ENCODE measurements at regions not wholly inside any gene's neighbourhood (a gene's known extent, or its start where the extent isn't known, plus 50 kb on each side); places are given as distances from the start of the nearest gene placed in this dataset.

GRCh38 chr9:14560194-14560593 lies 133.0 kb downstream of the ZDHHC21 start:
- no peaks in the 10 kb centered on the region for H3K36me3 ChIP-seq (ENCODE audit: insufficient read depth, low read length)
- H2AFZ ChIP-seq (ENCODE audit: low read length, unreplicated experiment), result no peak overlapping the region

GRCh38 chr9:14554886-14555285 lies 138.3 kb downstream of the ZDHHC21 start:
- peaks cover 11% of the 10 kb centered on the region for H3K4me1 ChIP-seq (ENCODE audit: control insufficient read depth, insufficient read depth, low read length, unreplicated experiment)
- H3K36me3 ChIP-seq (ENCODE audit: insufficient read depth, low read length), result no peaks in the 10 kb centered on the region
- peak overlapping the region; percentile 15 for H2AFZ ChIP-seq (ENCODE audit: low read length, unreplicated experiment)
- no peaks in the 10 kb centered on the region for H3K27me3 ChIP-seq (ENCODE audit: insufficient read depth, low read length)
- no peaks in the 10 kb centered on the region for H3K79me2 ChIP-seq (ENCODE audit: control insufficient read depth, insufficient read depth, low read length, unreplicated experiment)
- no peak overlapping the region for H3K27ac ChIP-seq (ENCODE audit: low read depth, low read length)
- no peak overlapping the region for H3K4me3 ChIP-seq (ENCODE audit: low read depth, low read length)

More at GRCh38 chr9:14560194-14560593, 133.0 kb downstream of the ZDHHC21 start:
- Histone ChIP-seq H3K27me3 (ENCODE audit: insufficient read depth, low read length) (peaks cover 28% of the 10 kb centered on the region; the same call in 1 of the 2 replicates), H3K27ac (ENCODE audit: low read depth, low read length) (no peak overlapping the region), H3K4me3 (ENCODE audit: low read depth, low read length) (no peak overlapping the region), H3K79me2 (ENCODE audit: control insufficient read depth, insufficient read depth, low read length, unreplicated experiment) (no peaks in the 10 kb centered on the region), H3K4me1 (ENCODE audit: control insufficient read depth, insufficient read depth, low read length, unreplicated experiment) (peaks cover 4% of the 10 kb centered on the region)

DNA sequence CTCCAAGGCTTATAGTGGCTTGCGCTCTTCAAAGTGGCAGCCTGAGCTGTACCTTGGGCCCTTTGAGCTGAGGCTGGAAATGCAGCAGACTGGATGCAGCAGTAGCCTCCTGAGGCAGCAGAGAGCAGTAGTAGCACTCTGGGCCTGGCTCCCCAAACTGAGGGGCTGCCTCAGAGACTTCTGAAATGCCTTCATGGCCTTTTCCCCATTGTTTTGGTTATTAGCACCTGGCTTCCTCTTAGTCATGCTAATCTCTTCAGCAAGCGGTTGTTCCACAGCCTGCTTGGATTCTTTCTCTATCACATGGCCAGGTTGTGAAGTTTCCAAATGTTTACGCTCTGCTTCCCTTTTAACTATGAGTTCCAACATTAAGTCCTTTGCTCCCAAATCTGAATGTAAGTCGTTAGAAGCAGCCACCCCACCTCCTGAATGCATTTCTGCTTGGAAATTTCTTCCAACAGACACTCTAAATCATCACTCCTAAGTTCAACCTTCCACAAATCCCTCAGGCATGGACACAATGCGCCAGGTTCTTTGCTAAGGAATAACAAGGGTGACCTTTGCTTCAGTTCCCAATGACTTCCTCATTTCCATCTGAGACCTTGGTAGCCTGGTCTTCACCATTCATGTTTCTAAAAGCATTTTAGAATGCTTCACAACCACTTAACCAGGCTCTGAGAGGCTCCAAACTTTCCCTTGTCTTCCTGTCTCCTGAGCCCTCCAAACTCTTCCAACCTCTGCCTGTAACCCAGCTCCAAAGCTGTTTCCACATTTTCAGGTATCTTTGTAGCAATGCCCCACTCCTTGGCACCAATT lies 145.8 kb downstream of the ZDHHC21 start:
- no peaks in the 10 kb centered on the region for H3K4me1 ChIP-seq (ENCODE audit: control insufficient read depth, insufficient read depth, low read length, unreplicated experiment)
- no peaks in the 10 kb centered on the region for H3K79me2 ChIP-seq (ENCODE audit: control insufficient read depth, insufficient read depth, low read length, unreplicated experiment)
- H2AFZ ChIP-seq (ENCODE audit: low read length, unreplicated experiment), result no peak overlapping the region
- H3K27ac ChIP-seq (ENCODE audit: low read depth, low read length), result no peak overlapping the region
- no peaks in the 10 kb centered on the region for H3K36me3 ChIP-seq (ENCODE audit: insufficient read depth, low read length)
- H3K4me3 ChIP-seq (ENCODE audit: low read depth, low read length), result no peak overlapping the region
- H3K27me3 ChIP-seq (ENCODE audit: insufficient read depth, low read length), result peaks cover 18% of the 10 kb centered on the region

DNA sequence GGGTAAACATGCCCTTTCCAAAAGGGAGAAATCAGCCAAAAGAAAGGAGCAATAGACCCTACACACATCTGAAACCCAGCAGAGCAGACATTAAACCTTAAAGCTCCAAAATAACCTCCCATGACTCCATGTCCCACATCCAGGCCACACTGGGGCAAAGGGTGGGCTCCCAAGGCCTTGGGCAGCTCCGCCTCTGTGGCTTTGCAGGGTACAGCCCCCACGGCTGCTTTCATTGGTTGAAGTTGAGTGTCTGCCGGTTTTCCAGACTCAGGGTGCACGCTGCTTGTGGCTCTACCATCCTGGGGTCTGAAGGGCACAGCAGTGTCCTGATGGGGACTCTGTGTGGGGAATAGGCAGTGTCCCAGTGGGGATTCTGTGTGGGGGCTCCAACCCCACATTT lies 146.5 kb downstream of the ZDHHC21 start:
- H3K4me3 ChIP-seq (ENCODE audit: low read depth, low read length), result no peak overlapping the region
- H2AFZ ChIP-seq (ENCODE audit: low read length, unreplicated experiment), result no peak overlapping the region
- H3K4me1 ChIP-seq (ENCODE audit: control insufficient read depth, insufficient read depth, low read length, unreplicated experiment), result no peaks in the 10 kb centered on the region
- peaks cover 23% of the 10 kb centered on the region for H3K27me3 ChIP-seq (ENCODE audit: insufficient read depth, low read length)
- H3K79me2 ChIP-seq (ENCODE audit: control insufficient read depth, insufficient read depth, low read length, unreplicated experiment), result no peaks in the 10 kb centered on the region
- no peaks in the 10 kb centered on the region for H3K36me3 ChIP-seq (ENCODE audit: insufficient read depth, low read length)
- no peak overlapping the region for H3K27ac ChIP-seq (ENCODE audit: low read depth, low read length)

GRCh38 chr9:14542071-14542470 lies 151.2 kb downstream of the ZDHHC21 start:
- Histone ChIP-seq H3K27ac (ENCODE audit: low read depth, low read length) (no peak overlapping the region), H3K79me2 (ENCODE audit: control insufficient read depth, insufficient read depth, low read length, unreplicated experiment) (no peaks in the 10 kb centered on the region), H3K4me1 (ENCODE audit: control insufficient read depth, insufficient read depth, low read length, unreplicated experiment) (no peaks in the 10 kb centered on the region), H3K4me3 (ENCODE audit: low read depth, low read length) (no peak overlapping the region), H3K27me3 (ENCODE audit: insufficient read depth, low read length) (peaks cover 35% of the 10 kb centered on the region), H3K36me3 (ENCODE audit: insufficient read depth, low read length) (no peaks in the 10 kb centered on the region), H2AFZ (ENCODE audit: low read length, unreplicated experiment) (no peak overlapping the region)

GRCh38 chr9:14538526-14538925 lies 154.7 kb downstream of the ZDHHC21 start:
- Histone ChIP-seq H2AFZ (ENCODE audit: low read length, unreplicated experiment) (no peak overlapping the region), H3K27ac (ENCODE audit: low read depth, low read length) (no peak overlapping the region), H3K36me3 (ENCODE audit: insufficient read depth, low read length) (no peaks in the 10 kb centered on the region), H3K4me3 (ENCODE audit: low read depth, low read length) (no peak overlapping the region), H3K27me3 (ENCODE audit: insufficient read depth, low read length) (peaks cover 41% of the 10 kb centered on the region), H3K79me2 (ENCODE audit: control insufficient read depth, insufficient read depth, low read length, unreplicated experiment) (no peaks in the 10 kb centered on the region), H3K4me1 (ENCODE audit: control insufficient read depth, insufficient read depth, low read length, unreplicated experiment) (no peaks in the 10 kb centered on the region)

DNA sequence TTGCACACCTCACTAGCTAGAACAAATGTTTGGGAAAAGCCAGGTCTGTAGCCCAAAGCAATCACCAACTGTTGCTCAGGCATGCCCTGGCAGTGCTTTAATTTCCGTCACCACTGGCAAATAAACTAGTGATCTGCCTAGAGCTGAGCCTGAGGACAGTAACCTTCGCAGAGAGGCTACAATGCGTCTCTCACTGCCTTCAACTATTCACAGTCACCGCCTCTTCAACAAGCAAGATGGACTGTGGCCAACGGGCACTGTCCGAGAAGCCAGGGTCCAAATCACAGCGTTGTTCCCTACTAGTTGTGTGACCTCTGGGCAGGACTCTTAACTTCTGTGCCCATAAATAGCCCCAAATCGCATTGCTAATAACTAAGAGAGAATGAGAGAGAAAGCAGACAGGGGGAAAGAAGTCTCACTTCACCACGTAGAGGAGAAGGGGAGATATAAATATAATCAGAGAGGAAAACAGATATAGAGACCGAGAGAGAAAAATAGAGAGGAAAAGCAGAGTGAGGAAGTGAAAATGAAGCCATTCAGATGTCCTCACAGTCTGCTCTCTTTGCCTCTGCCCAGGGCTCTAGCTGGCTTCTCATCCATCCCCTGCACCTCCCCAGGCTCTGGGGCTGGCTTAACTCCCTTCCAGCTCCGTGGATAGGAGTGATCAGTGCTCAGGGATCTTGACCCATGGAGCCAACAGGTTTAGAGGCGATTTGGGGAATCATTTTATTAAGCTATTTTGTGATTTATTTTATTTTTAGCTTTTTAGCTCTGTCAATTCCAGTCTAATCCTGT lies 157.9 kb downstream of the ZDHHC21 start:
- Histone ChIP-seq H3K79me2 (ENCODE audit: control insufficient read depth, insufficient read depth, low read length, unreplicated experiment) (no peaks in the 10 kb centered on the region), H3K27me3 (ENCODE audit: insufficient read depth, low read length) (peaks cover 39% of the 10 kb centered on the region), H3K4me1 (ENCODE audit: control insufficient read depth, insufficient read depth, low read length, unreplicated experiment) (peaks cover 4% of the 10 kb centered on the region), H3K4me3 (ENCODE audit: low read depth, low read length) (no peak overlapping the region), H3K36me3 (ENCODE audit: insufficient read depth, low read length) (no peaks in the 10 kb centered on the region), H2AFZ (ENCODE audit: low read length, unreplicated experiment) (no peak overlapping the region), H3K27ac (ENCODE audit: low read depth, low read length) (no peak overlapping the region)

- Histone ChIP-seq H3K4me1 (ENCODE audit: control insufficient read depth, insufficient read depth, low read length, unreplicated experiment) (peaks cover 4% of the 10 kb centered on the region), H3K79me2 (ENCODE audit: control insufficient read depth, insufficient read depth, low read length, unreplicated experiment) (no peaks in the 10 kb centered on the region), H3K36me3 (ENCODE audit: insufficient read depth, low read length) (no peaks in the 10 kb centered on the region), H3K27me3 (ENCODE audit: insufficient read depth, low read length) (peaks cover 31% of the 10 kb centered on the region), H3K27ac (ENCODE audit: low read depth, low read length) (no peak overlapping the region), H2AFZ (ENCODE audit: low read length, unreplicated experiment) (no peak overlapping the region), H3K4me3 (ENCODE audit: low read depth, low read length) (no peak overlapping the region)
Measured at GRCh38 chr9:14533867-14534640, 159.2 kb downstream of the ZDHHC21 start.

- peaks cover 41% of the 10 kb centered on the region for H3K27me3 ChIP-seq (ENCODE audit: insufficient read depth, low read length)
- no peak overlapping the region for H3K27ac ChIP-seq (ENCODE audit: low read depth, low read length)
- no peaks in the 10 kb centered on the region for H3K79me2 ChIP-seq (ENCODE audit: control insufficient read depth, insufficient read depth, low read length, unreplicated experiment)
- peaks cover 4% of the 10 kb centered on the region for H3K4me1 ChIP-seq (ENCODE audit: control insufficient read depth, insufficient read depth, low read length, unreplicated experiment)
- no peaks in the 10 kb centered on the region for H3K36me3 ChIP-seq (ENCODE audit: insufficient read depth, low read length)
- no peak overlapping the region for H2AFZ ChIP-seq (ENCODE audit: low read length, unreplicated experiment)
- no peak overlapping the region for H3K4me3 ChIP-seq (ENCODE audit: low read depth, low read length)
Measured at GRCh38 chr9:14532456-14533115, 160.6 kb downstream of the ZDHHC21 start.
